ENCODE measurements at regions not wholly inside any gene's neighbourhood (a gene's known extent, or its start where the extent isn't known, plus 50 kb on each side); places are given as distances from the start of the nearest gene placed in this dataset.

GRCh38 chr3:27641271-27641800, 80.8 kb downstream of the EOMES start:
- Histone ChIP-seq H2AFZ (ENCODE audit: insufficient read depth, low read depth, low read length, poor library complexity, severe bottlenecking) (no peak overlapping the region), H3K36me3 (replicated peaks in 1 of 2; ENCODE audit: control insufficient read depth in 1 of 2, insufficient read depth in 2 of 2, low read length in 2 of 2) (no peaks in the 10 kb centered on the region), H3K27me3 (ENCODE audit: control insufficient read depth in 2 of 2, insufficient read depth in 2 of 2, low read length in 2 of 2) (no peaks in the 10 kb centered on the region), H3K4me3 (replicated peaks in 1 of 3; ENCODE audit: low read depth in 2 of 3, low read length in 3 of 3) (no peak overlapping the region), H3K27ac (ENCODE audit: low read depth in 1 of 2, low read length in 2 of 2) (no peak overlapping the region), H3K9me3 (replicated peaks in 1 of 2; ENCODE audit: control insufficient read depth in 1 of 2, insufficient read depth in 1 of 2, low read length in 2 of 2) (no peaks in the 10 kb centered on the region), H4K20me1 (ENCODE audit: insufficient read depth, low read length) (no peaks in the 10 kb centered on the region), H3K9ac (ENCODE audit: insufficient read depth, low read length, poor library complexity, severe bottlenecking) (no peak overlapping the region), H3K4me2 (replicated peaks; ENCODE audit: extremely low read depth, low read length, poor library complexity, severe bottlenecking) (no peak overlapping the region), H3K79me2 (ENCODE audit: insufficient read depth, low read length) (no peaks in the 10 kb centered on the region), H3K4me1 (ENCODE audit: control insufficient read depth in 1 of 2, insufficient read depth in 2 of 2, low read length in 2 of 2) (peaks cover 6 to 11% of the 10 kb centered on the region in 2 donors)
- intact Hi-C loops (cut with micrococcal nuclease), result no loop called here
- no peak for TF ChIP-seq CTCF (IDR thresholded peaks at IDR 0.05)
- Mint-ChIP-seq H3K27ac (no peak overlapping the region), H3K4me1 (peaks cover 16% of the 10 kb centered on the region), H3K4me3 (no peak overlapping the region), H3K27me3 (ENCODE audit: low read depth in 3 of 3) (peaks cover 2 to 5% (median 3%) of the 10 kb centered on the region in 3 donors), H3K36me3 (no peaks in the 10 kb centered on the region), H3K9me3 (peaks cover 0 to 3% (median 0%) of the 10 kb centered on the region in 7 donors)
- DNase-seq, result no peak
- no CpG with 5 or more reads among the region's 1 CpG for WGBS (ENCODE audit: insufficient coverage)

GRCh38 chr3:27639271-27639670, 82.9 kb downstream of the EOMES start:
- peaks cover 6 to 11% of the 10 kb centered on the region in 2 donors for H3K4me1 ChIP-seq (ENCODE audit: control insufficient read depth in 1 of 2, insufficient read depth in 2 of 2, low read length in 2 of 2)
- no peak overlapping the region for H3K4me3 ChIP-seq (replicated peaks in 1 of 3; ENCODE audit: low read depth in 2 of 3, low read length in 3 of 3)
- no peak overlapping the region for H3K4me2 ChIP-seq (replicated peaks; ENCODE audit: extremely low read depth, low read length, poor library complexity, severe bottlenecking)
- no peaks in the 10 kb centered on the region for H3K36me3 Mint-ChIP-seq
- peak overlapping the region in 1 of 7 donors; percentile 4 for H3K27ac Mint-ChIP-seq
- TF ChIP-seq CTCF (IDR thresholded peaks at IDR 0.05), result no peak
- H2AFZ ChIP-seq (ENCODE audit: insufficient read depth, low read depth, low read length, poor library complexity, severe bottlenecking), result peak overlapping the region; percentile 55
- peaks cover 2 to 6% (median 3%) of the 10 kb centered on the region in 3 donors for H3K27me3 Mint-ChIP-seq (ENCODE audit: low read depth in 3 of 3)
- WGBS (ENCODE audit: insufficient coverage), result 60% methylated on average over 1 of the region's 2 CpGs
- no peaks in the 10 kb centered on the region for H3K27me3 ChIP-seq (ENCODE audit: control insufficient read depth in 2 of 2, insufficient read depth in 2 of 2, low read length in 2 of 2)
- no peak overlapping the region for H3K4me3 Mint-ChIP-seq
- no peak overlapping the region for H3K27ac ChIP-seq (ENCODE audit: low read depth in 1 of 2, low read length in 2 of 2)
- intact Hi-C loops (cut with micrococcal nuclease), result loop anchor here in 1 of 2 donors (5.0 kb wide), 1 partner anchor 47 kb away; no protein-coding TSS in a partner anchor
- no peaks in the 10 kb centered on the region for H3K36me3 ChIP-seq (replicated peaks in 1 of 2; ENCODE audit: control insufficient read depth in 1 of 2, insufficient read depth in 2 of 2, low read length in 2 of 2)
- H3K9me3 Mint-ChIP-seq, result peaks cover 0 to 3% (median 0%) of the 10 kb centered on the region in 7 donors
- peaks cover 16% of the 10 kb centered on the region for H3K4me1 Mint-ChIP-seq
- H4K20me1 ChIP-seq (ENCODE audit: insufficient read depth, low read length), result no peaks in the 10 kb centered on the region
- H3K79me2 ChIP-seq (ENCODE audit: insufficient read depth, low read length), result no peaks in the 10 kb centered on the region
- H3K9ac ChIP-seq (ENCODE audit: insufficient read depth, low read length, poor library complexity, severe bottlenecking), result no peak overlapping the region
- DNase-seq, result peak in 1 of 3 donors; percentile 12
- H3K9me3 ChIP-seq (replicated peaks in 1 of 2; ENCODE audit: control insufficient read depth in 1 of 2, insufficient read depth in 1 of 2, low read length in 2 of 2), result no peaks in the 10 kb centered on the region
